ENCODE measurements at regions not wholly inside any gene's neighbourhood (a gene's known extent, or its start where the extent isn't known, plus 50 kb on each side); places are given as distances from the start of the nearest gene placed in this dataset.

DNA sequence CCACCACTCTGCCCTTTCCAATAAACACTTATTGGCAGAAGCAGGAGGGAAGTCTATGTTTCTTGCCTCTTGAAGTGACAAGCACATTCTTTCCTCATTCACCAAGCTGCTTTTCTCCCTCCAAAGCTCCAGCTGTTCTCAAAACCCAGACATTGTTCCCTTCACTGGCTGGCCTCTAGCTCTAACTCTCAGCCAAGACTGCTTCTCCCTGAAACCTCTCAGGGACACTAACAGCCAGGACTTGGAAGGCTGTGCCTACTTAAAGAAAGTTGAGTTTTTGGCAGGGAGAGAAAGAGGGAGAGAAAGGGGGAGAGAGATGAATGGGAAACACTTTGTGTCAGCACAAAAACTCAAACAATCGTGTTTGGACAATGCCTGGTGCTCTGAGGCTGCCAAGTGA is 99.5 kb downstream of the COX18 start:
- H3K27me3 ChIP-seq (ENCODE audit: low read length): no peaks in the 10 kb centered on the region
- no peaks in the 10 kb centered on the region for H4K20me1 ChIP-seq (ENCODE audit: low read depth, low read length)
- no peaks in the 10 kb centered on the region for H3K79me2 ChIP-seq (ENCODE audit: insufficient read depth, low read length)
- H3K9me3 ChIP-seq (ENCODE audit: insufficient read depth, low read length): no peaks in the 10 kb centered on the region
- H3K4me2 ChIP-seq (ENCODE audit: low read depth, low read length, poor library complexity, severe bottlenecking): no peak overlapping the region
- no peak overlapping the region for H3K4me3 ChIP-seq (ENCODE audit: insufficient read depth, low read length, poor library complexity, severe bottlenecking)
- H3K9me2 ChIP-seq (replicated peaks; ENCODE audit: insufficient read depth, low read length): no peaks in the 10 kb centered on the region
- TF ChIP-seq, protein P1, sequence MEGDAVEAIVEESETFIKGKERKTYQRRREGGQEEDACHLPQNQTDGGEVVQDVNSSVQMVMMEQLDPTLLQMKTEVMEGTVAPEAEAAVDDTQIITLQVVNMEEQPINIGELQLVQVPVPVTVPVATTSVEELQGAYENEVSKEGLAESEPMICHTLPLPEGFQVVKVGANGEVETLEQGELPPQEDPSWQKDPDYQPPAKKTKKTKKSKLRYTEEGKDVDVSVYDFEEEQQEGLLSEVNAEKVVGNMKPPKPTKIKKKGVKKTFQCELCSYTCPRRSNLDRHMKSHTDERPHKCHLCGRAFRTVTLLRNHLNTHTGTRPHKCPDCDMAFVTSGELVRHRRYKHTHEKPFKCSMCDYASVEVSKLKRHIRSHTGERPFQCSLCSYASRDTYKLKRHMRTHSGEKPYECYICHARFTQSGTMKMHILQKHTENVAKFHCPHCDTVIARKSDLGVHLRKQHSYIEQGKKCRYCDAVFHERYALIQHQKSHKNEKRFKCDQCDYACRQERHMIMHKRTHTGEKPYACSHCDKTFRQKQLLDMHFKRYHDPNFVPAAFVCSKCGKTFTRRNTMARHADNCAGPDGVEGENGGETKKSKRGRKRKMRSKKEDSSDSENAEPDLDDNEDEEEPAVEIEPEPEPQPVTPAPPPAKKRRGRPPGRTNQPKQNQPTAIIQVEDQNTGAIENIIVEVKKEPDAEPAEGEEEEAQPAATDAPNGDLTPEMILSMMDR (IDR thresholded peaks at IDR 0.05; ENCODE audit: insufficient read depth, low read length, poor library complexity, severe bottlenecking): no peak
- no peak for TF ChIP-seq EZH2phosphoT487 (conservative IDR thresholded peaks at IDR 0.05; ENCODE audit: low read length)
- no peaks in the 10 kb centered on the region for H3F3A ChIP-seq (ENCODE audit: insufficient read depth)
- H2AFZ ChIP-seq (ENCODE audit: low read depth, low read length, severe bottlenecking): no peak overlapping the region
- H3K27ac ChIP-seq (ENCODE audit: low read depth, low read length): no peak overlapping the region
- H3K9ac ChIP-seq (ENCODE audit: low read length): no peak overlapping the region
- no peaks in the 10 kb centered on the region for H3K36me3 ChIP-seq (ENCODE audit: low read length)

DNA sequence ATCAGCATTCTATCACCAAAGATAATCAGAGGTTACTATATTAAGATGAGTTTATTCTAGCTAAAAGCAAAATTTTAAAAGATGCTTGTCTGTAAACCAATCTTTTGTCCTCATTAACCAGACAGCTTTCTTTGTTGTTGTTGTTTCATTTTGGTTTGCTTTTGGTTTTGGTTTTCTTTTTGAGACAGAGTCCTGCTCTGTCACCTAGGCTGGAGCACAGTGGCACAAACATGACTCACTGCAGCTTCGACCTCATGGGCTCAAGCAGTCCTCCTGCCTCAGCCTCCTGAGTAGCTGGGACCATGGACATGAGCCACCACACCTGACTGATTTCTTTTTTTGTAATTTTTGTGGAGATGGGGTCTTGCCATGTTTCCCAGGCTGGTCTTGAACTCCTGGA is 102.9 kb downstream of the COX18 start:
- no peaks in the 10 kb centered on the region for H3K9me2 ChIP-seq (replicated peaks; ENCODE audit: insufficient read depth, low read length)
- H3K9me3 ChIP-seq (ENCODE audit: insufficient read depth, low read length): no peaks in the 10 kb centered on the region
- H4K20me1 ChIP-seq (ENCODE audit: low read depth, low read length): no peaks in the 10 kb centered on the region
- H3K27ac ChIP-seq (ENCODE audit: low read depth, low read length): no peak overlapping the region
- H3F3A ChIP-seq (ENCODE audit: insufficient read depth): no peaks in the 10 kb centered on the region
- H3K79me2 ChIP-seq (ENCODE audit: insufficient read depth, low read length): no peaks in the 10 kb centered on the region
- no peak overlapping the region for H2AFZ ChIP-seq (ENCODE audit: low read depth, low read length, severe bottlenecking)
- H3K4me2 ChIP-seq (ENCODE audit: low read depth, low read length, poor library complexity, severe bottlenecking): no peak overlapping the region
- no peak overlapping the region for H3K4me3 ChIP-seq (ENCODE audit: insufficient read depth, low read length, poor library complexity, severe bottlenecking)
- no peak overlapping the region for H3K9ac ChIP-seq (ENCODE audit: low read length)
- TF ChIP-seq, protein P1 (IDR thresholded peaks at IDR 0.05; ENCODE audit: insufficient read depth, low read length, poor library complexity, severe bottlenecking): no peak
- no peak for TF ChIP-seq EZH2phosphoT487 (conservative IDR thresholded peaks at IDR 0.05; ENCODE audit: low read length)
- no peaks in the 10 kb centered on the region for H3K36me3 ChIP-seq (ENCODE audit: low read length)
- H3K27me3 ChIP-seq (ENCODE audit: low read length): no peaks in the 10 kb centered on the region

- Histone ChIP-seq H4K20me1 (ENCODE audit: low read depth, low read length) (no peaks in the 10 kb centered on the region), H3K79me2 (ENCODE audit: insufficient read depth, low read length) (no peaks in the 10 kb centered on the region), H3K27ac (ENCODE audit: low read depth, low read length) (no peak overlapping the region), H3K4me3 (ENCODE audit: insufficient read depth, low read length, poor library complexity, severe bottlenecking) (no peak overlapping the region), H3K27me3 (ENCODE audit: low read length) (no peaks in the 10 kb centered on the region), H3K36me3 (ENCODE audit: low read length) (no peaks in the 10 kb centered on the region), H3K9ac (ENCODE audit: low read length) (no peak overlapping the region), H3K9me2 (replicated peaks; ENCODE audit: insufficient read depth, low read length) (no peaks in the 10 kb centered on the region), H2AFZ (ENCODE audit: low read depth, low read length, severe bottlenecking) (no peak overlapping the region), H3F3A (ENCODE audit: insufficient read depth) (no peaks in the 10 kb centered on the region), H3K4me2 (ENCODE audit: low read depth, low read length, poor library complexity, severe bottlenecking) (no peak overlapping the region), H3K9me3 (ENCODE audit: insufficient read depth, low read length) (no peaks in the 10 kb centered on the region)
- no peak for TF ChIP-seq EZH2phosphoT487 (conservative IDR thresholded peaks at IDR 0.05; ENCODE audit: low read length)
- TF ChIP-seq, protein P1 (IDR thresholded peaks at IDR 0.05; ENCODE audit: insufficient read depth, low read length, poor library complexity, severe bottlenecking): no peak
These were observed 110.1 kb downstream of the COX18 start for GRCh38 chr4:72959411-72959810.

Data from SU-DHL-6 (cell line).